CD4-positive, alpha-beta T cell (primary cell): ENCODE measurements at regions not wholly inside any gene's neighbourhood (a gene's known extent, or its start where the extent isn't known, plus 50 kb on each side); places are given as distances from the start of the nearest gene placed in this dataset.
"Not testable (repeated sequence)": the region's sequence is repeated elsewhere in the genome, so short reads cannot be mapped to it uniquely, and the experiment has no call there.

Source experiments
- ATAC-seq: fragments of 200-7000 bp; cut with Tn5 transposase; one replicate; pipeline ENCODE4 v1.10.0; 2022; ENCODE audit warnings: mild to moderate bottlenecking; ENCODE audit not compliant: poor library complexity
- CTCF ChIA-PET: fragments of 350-600 bp; sonication (Branson Sonifier 250); formaldehyde crosslinking; loops from one replicate; lab custom pipeline; 2021; ENCODE audit warnings: antibody characterized with exemption, inconsistent platforms; lab: Charles Lee
- POLR2A ChIA-PET: fragments of 350-600 bp; sonication (Branson Sonifier 250); formaldehyde crosslinking; loops from one replicate; lab custom pipeline; 2021; ENCODE audit warnings: antibody characterized with exemption, inconsistent platforms; lab: Charles Lee
- DNase-seq, 14 experiments: peaks; one replicate each; pipeline ENCODE4 v3.0.0-alpha.2; 2013 to 2020; ENCODE audit warnings: mixed read lengths in 2 of 14
- H3K27ac ChIP-seq, 2 donors: one replicate each; pipeline versions ENCODE4 v1.5.1 to v1.7.0; 2013; ENCODE audit warnings: low read length in 2 of 2, low read depth in 1 of 2, mild to moderate bottlenecking in 1 of 2
- H3K27me3 ChIP-seq, 2 experiments: 1 replicate in 1 of 2; 2 replicates in 1 of 2; pipeline versions ENCODE4 v1.6.1 to v1.7.0; 2013; ENCODE audit warnings: low read length in 2 of 2, control low read depth in 1 of 2, mild to moderate bottlenecking in 1 of 2, moderate library complexity in 1 of 2; ENCODE audit not compliant: insufficient read depth in 2 of 2, control insufficient read depth in 1 of 2
- H3K36me3 ChIP-seq: one replicate; pipeline ENCODE4 v1.6.1; 2013; ENCODE audit warnings: low read length, control low read depth; ENCODE audit not compliant: insufficient read depth
- H3K4me1 ChIP-seq: one replicate; pipeline ENCODE4 v1.6.1; 2013; ENCODE audit warnings: low read length, control low read depth; ENCODE audit not compliant: insufficient read depth
- H3K4me3 ChIP-seq: one replicate; pipeline ENCODE4 v1.5.1; 2013; ENCODE audit warnings: mild to moderate bottlenecking, low read length, moderate library complexity
- H3K9me3 ChIP-seq, 2 experiments: 1 replicate in 1 of 2; 2 replicates in 1 of 2; pipeline versions ENCODE4 v1.6.1 to v1.7.0; 2013; ENCODE audit warnings: low read length in 2 of 2, mild to moderate bottlenecking in 2 of 2, control low read depth in 1 of 2, moderate library complexity in 1 of 2; ENCODE audit not compliant: control insufficient read depth in 1 of 2, insufficient read depth in 1 of 2
- H3K27ac Mint-ChIP-seq: one replicate; pipeline ENCODE4 v1.8.0; 2020; ENCODE audit warnings: mixed read lengths
- H3K27me3 Mint-ChIP-seq: one replicate; pipeline ENCODE4 v1.8.0; 2021; ENCODE audit warnings: mixed read lengths
- H3K36me3 Mint-ChIP-seq: one replicate; pipeline ENCODE4 v1.8.0; 2021; ENCODE audit warnings: low read depth, mixed read lengths
- H3K4me1 Mint-ChIP-seq: one replicate; pipeline ENCODE4 v1.8.0; 2021; ENCODE audit warnings: low read depth, mixed read lengths
- H3K4me3 Mint-ChIP-seq: one replicate; pipeline ENCODE4 v1.8.0; 2020; ENCODE audit warnings: mild to moderate bottlenecking, mixed read lengths
- H3K9me3 Mint-ChIP-seq: one replicate; pipeline ENCODE4 v1.8.0; 2020; ENCODE audit warnings: mixed read lengths
- CTCF ChIP-seq: fragments of 200-600 bp; IDR thresholded peaks from one replicate; pipeline ENCODE4 v1.8.0; 2022; ENCODE audit warnings: antibody characterized with exemption, mild to moderate bottlenecking
- intact Hi-C, 2 experiments: fragments of 100-400 bp; cut with DNase I in 1 of 2; cut with micrococcal nuclease in 1 of 2; formaldehyde crosslinking; loops; one replicate each; pipeline versions ENCODE4 v1.15.1 to v1.9.0; 2023 to 2025; cut with DNase I, micrococcal nuclease

DNA sequence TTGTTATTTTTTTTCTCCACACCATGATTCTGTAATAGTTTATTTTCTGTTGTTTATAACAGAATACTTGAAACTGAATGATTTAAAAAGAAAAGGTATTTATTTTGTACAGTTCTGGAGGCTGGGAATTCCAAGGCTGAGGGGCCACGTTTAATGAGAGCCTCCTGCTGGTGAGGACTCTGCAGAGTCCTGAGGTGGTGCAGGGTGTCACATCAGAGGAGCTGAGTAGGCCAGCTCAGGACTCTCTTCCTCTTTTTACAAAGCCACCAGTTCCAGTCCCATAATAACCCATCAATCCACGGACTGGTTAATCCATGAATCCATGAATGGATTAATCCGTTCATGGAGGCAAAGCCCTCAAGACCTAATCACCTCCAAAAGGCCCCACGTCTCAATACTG is 71.6 kb downstream of the TFAP2A start:
- POLR2A ChIA-PET: no interaction called here
- Histone ChIP-seq H3K4me3 (no peak overlapping the region), H3K4me1 (no peaks in the 10 kb centered on the region), H3K9me3 (no peaks in the 10 kb centered on the region), H3K27me3 (peaks cover 0 to 2% of the 10 kb centered on the region in 2 experiments), H3K27ac (no peak overlapping the region), H3K36me3 (no peaks in the 10 kb centered on the region)
- CTCF ChIA-PET: no interaction called here
- no peak for TF ChIP-seq CTCF
- Mint-ChIP-seq H3K27me3 (peaks cover 20% of the 10 kb centered on the region), H3K4me1 (no peaks in the 10 kb centered on the region), H3K9me3 (peaks cover 4% of the 10 kb centered on the region), H3K36me3 (no peaks in the 10 kb centered on the region), H3K4me3 (no peak overlapping the region), H3K27ac (no peak overlapping the region)
- DNase-seq (no peak), ATAC-seq (no peak)
- intact Hi-C loops: no loop called here

- Mint-ChIP-seq H3K4me1 (no peaks in the 10 kb centered on the region), H3K36me3 (no peaks in the 10 kb centered on the region)
These were observed 73.3 kb downstream of the TFAP2A start for GRCh38 chr6:10341605-10342004.

DNA sequence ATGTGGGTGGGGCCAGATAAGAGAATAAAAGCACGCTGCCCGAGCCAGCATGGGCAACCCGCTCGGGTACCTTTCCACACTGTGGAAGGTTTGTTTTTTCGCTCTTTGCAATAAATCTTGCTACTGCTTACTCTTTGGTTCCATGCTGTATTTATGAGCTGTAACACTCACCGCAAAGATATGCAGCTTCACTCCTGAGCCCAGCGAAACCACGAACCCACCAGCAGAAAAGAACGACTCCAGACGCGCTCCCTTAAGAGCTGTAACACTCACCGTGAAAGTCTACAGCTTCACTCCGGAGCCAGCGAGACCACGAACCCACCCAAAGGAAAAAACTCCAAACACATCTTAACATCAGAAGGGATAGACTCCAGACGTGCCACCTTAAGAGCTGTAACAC is 76.7 kb downstream of the TFAP2A start:
- Histone ChIP-seq H3K36me3 (no peaks in the 10 kb centered on the region), H3K27me3 (peaks cover 0 to 2% of the 10 kb centered on the region in 2 experiments), H3K4me3 (no peak overlapping the region), H3K4me1 (no peaks in the 10 kb centered on the region), H3K27ac (no peak overlapping the region), H3K9me3 (peaks cover 0 to 8% of the 10 kb centered on the region in 2 experiments)
- ChIA-PET POLR2A (no interaction called here), CTCF (no interaction called here)
- no peak for TF ChIP-seq CTCF
- no peaks in the 10 kb centered on the region for H3K9me3 Mint-ChIP-seq
- DNase-seq: no peak
- no peaks in the 10 kb centered on the region for H3K4me1 Mint-ChIP-seq
- no peak for ATAC-seq
- intact Hi-C loops: no loop called here
- no peak overlapping the region for H3K27ac Mint-ChIP-seq
- no peak overlapping the region for H3K4me3 Mint-ChIP-seq
- no peaks in the 10 kb centered on the region for H3K36me3 Mint-ChIP-seq
- H3K27me3 Mint-ChIP-seq: peaks cover 16% of the 10 kb centered on the region

More at GRCh38 chr6:10341605-10342004, 73.3 kb downstream of the TFAP2A start:
- no peak for DNase-seq
- intact Hi-C loops: no loop called here
- no peak for TF ChIP-seq CTCF
- no peak overlapping the region for H3K27ac ChIP-seq
- no peaks in the 10 kb centered on the region for H3K4me1 ChIP-seq
- H3K27ac Mint-ChIP-seq: no peak overlapping the region
- H3K4me3 ChIP-seq: no peak overlapping the region
- peaks cover 13% of the 10 kb centered on the region for H3K27me3 Mint-ChIP-seq
- no peaks in the 10 kb centered on the region for H3K9me3 Mint-ChIP-seq
- ATAC-seq: no peak
- POLR2A ChIA-PET: no interaction called here
- CTCF ChIA-PET: no interaction called here
- no peaks in the 10 kb centered on the region for H3K36me3 ChIP-seq
- H3K9me3 ChIP-seq: peaks cover 0 to 8% of the 10 kb centered on the region in 2 experiments
- peaks cover 0 to 2% of the 10 kb centered on the region in 2 experiments for H3K27me3 ChIP-seq
- H3K4me3 Mint-ChIP-seq: no peak overlapping the region

DNA sequence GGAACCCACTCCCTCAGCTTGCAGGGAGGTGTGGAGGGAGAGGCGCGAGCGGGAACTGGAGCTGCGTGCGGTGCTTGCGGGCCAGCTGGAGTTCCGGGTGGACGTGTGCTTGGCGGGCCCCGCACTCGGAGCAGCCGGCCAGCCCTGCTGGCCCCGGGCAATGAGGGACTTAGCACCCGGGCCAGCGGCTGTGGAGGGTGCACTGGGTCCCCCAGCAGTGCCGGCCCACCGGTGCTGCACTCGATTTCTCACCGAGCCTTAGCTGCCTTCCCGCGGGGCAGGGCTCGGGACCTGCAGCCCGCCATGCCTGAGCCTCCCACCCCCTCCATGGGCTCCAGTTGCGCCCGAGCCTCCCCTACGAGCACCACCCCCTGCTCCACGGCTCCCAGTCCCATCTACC is 77.5 kb downstream of the TFAP2A start:
- H3K36me3 ChIP-seq, H3K4me1 ChIP-seq, H3K9me3 ChIP-seq, H3K4me3 ChIP-seq, H3K4me1 Mint-ChIP-seq, H3K9me3 Mint-ChIP-seq, H3K27ac ChIP-seq, H3K27ac Mint-ChIP-seq, H3K27me3 ChIP-seq, DNase-seq, ATAC-seq, CTCF ChIA-PET, intact Hi-C loops, H3K36me3 Mint-ChIP-seq, POLR2A ChIA-PET, H3K4me3 Mint-ChIP-seq: not testable (repeated sequence)
- peaks cover 15% of the 10 kb centered on the region for H3K27me3 Mint-ChIP-seq
